ENCODE measurements at regions not wholly inside any gene's neighbourhood (a gene's known extent, or its start where the extent isn't known, plus 50 kb on each side); places are given as distances from the start of the nearest gene placed in this dataset.

GRCh38 chr13:107095876-107096275 lies 527.9 kb upstream of the ARGLU1 start:
- intact Hi-C loops (cut with DNase I), result no loop called here
- Histone ChIP-seq H3K36me3 (no peaks in the 10 kb centered on the region), H3K4me3 (no peak overlapping the region), H3K27ac (no peak overlapping the region), H3K4me1 (no peaks in the 10 kb centered on the region), H3K27me3 (ENCODE audit: low read depth) (no peaks in the 10 kb centered on the region), H3K9me3 (no peaks in the 10 kb centered on the region)
- DNase-seq, result no peak
- no peak for ATAC-seq
- no peak for TF ChIP-seq CTCF (IDR thresholded peaks at IDR 0.05)

- no peaks in the 10 kb centered on the region for H3K27me3 ChIP-seq (ENCODE audit: low read depth)
- TF ChIP-seq CTCF (IDR thresholded peaks at IDR 0.05), result no peak
- no peaks in the 10 kb centered on the region for H3K9me3 ChIP-seq
- H3K36me3 ChIP-seq, result no peaks in the 10 kb centered on the region
- intact Hi-C loops (cut with DNase I), result no loop called here
- ATAC-seq (no peak), DNase-seq (no peak)
- H3K4me1 ChIP-seq, result no peaks in the 10 kb centered on the region
- no peak overlapping the region for H3K4me3 ChIP-seq
- no peak overlapping the region for H3K27ac ChIP-seq
Observed at GRCh38 chr13:107091861-107092260, 523.9 kb upstream of the ARGLU1 start.

GRCh38 chr13:107091428-107091827 lies 523.5 kb upstream of the ARGLU1 start:
- intact Hi-C loops (cut with DNase I), result no loop called here
- no peaks in the 10 kb centered on the region for H3K9me3 ChIP-seq
- no peak overlapping the region for H3K27ac ChIP-seq
- H3K4me3 ChIP-seq, result no peak overlapping the region
- no peaks in the 10 kb centered on the region for H3K36me3 ChIP-seq
- ATAC-seq, result no peak
- H3K27me3 ChIP-seq (ENCODE audit: low read depth), result no peaks in the 10 kb centered on the region
- no peaks in the 10 kb centered on the region for H3K4me1 ChIP-seq
- no peak for TF ChIP-seq CTCF (IDR thresholded peaks at IDR 0.05)
- no peak for DNase-seq

- no peak for ATAC-seq
- Histone ChIP-seq H3K27ac (no peak overlapping the region), H3K4me1 (no peaks in the 10 kb centered on the region), H3K36me3 (no peaks in the 10 kb centered on the region), H3K9me3 (no peaks in the 10 kb centered on the region), H3K27me3 (ENCODE audit: low read depth) (no peaks in the 10 kb centered on the region), H3K4me3 (no peak overlapping the region)
- no peak for DNase-seq
- no peak for TF ChIP-seq CTCF (IDR thresholded peaks at IDR 0.05)
- intact Hi-C loops (cut with DNase I), result no loop called here
Observed at GRCh38 chr13:107088061-107088460, 520.1 kb upstream of the ARGLU1 start.

- Histone ChIP-seq H3K27me3 (ENCODE audit: low read depth) (no peaks in the 10 kb centered on the region), H3K9me3 (no peaks in the 10 kb centered on the region), H3K36me3 (no peaks in the 10 kb centered on the region), H3K4me1 (no peaks in the 10 kb centered on the region), H3K27ac (no peak overlapping the region), H3K4me3 (no peak overlapping the region)
- no peak for TF ChIP-seq CTCF (IDR thresholded peaks at IDR 0.05)
- intact Hi-C loops (cut with DNase I), result no loop called here
- no peak for DNase-seq
- no peak for ATAC-seq
Observed at GRCh38 chr13:107079423-107080049, 511.6 kb upstream of the ARGLU1 start.

All from lower lobe of right lung (tissue), 2 donors.